Fibroblast of mammary gland (primary cell): ENCODE measurements at regions not wholly inside any gene's neighbourhood (a gene's known extent, or its start where the extent isn't known, plus 50 kb on each side); places are given as distances from the start of the nearest gene placed in this dataset.
"Not testable (repeated sequence)": the region's sequence is repeated elsewhere in the genome, so short reads cannot be mapped to it uniquely, and the experiment has no call there.

Experiments used
- DNase-seq: peaks from one replicate; pipeline ENCODE4 v3.0.0-alpha.2; 2010; ENCODE audit warnings: low read depth
- H3K4me3 ChIP-seq: 2 replicates; pipeline ENCODE4 v1.5.1; 2011; ENCODE audit warnings: low read depth, mild to moderate bottlenecking, low read length, moderate library complexity; ENCODE audit not compliant: control insufficient read depth
- CTCF ChIP-seq: conservative IDR thresholded peaks from 2 replicates; pipeline ENCODE4 v1.5.1; 2011; ENCODE audit warnings: low read depth, low read length, inconsistent platforms; ENCODE audit not compliant: control insufficient read depth, insufficient read depth

- no peak overlapping the region for H3K4me3 ChIP-seq
- DNase-seq = no peak
- no peak for TF ChIP-seq CTCF
These were observed 551.2 kb upstream of the TUSC1 start for GRCh38 chr9:26229324-26230054.

GRCh38 chr9:26228273-26228672, 550.0 kb upstream of the TUSC1 start:
- peak; percentile 15 for DNase-seq
- no peak overlapping the region for H3K4me3 ChIP-seq
- no peak for TF ChIP-seq CTCF

GRCh38 chr9:26221290-26221689, 543.0 kb upstream of the TUSC1 start:
- TF ChIP-seq CTCF = no peak
- no peak overlapping the region for H3K4me3 ChIP-seq
- no peak for DNase-seq

- H3K4me3 ChIP-seq = no peak overlapping the region
- no peak for TF ChIP-seq CTCF
- DNase-seq = no peak
These were observed 542.1 kb upstream of the TUSC1 start for GRCh38 chr9:26220367-26220766.

GRCh38 chr9:26219961-26220360, 541.7 kb upstream of the TUSC1 start:
- TF ChIP-seq CTCF = no peak
- DNase-seq = peak; percentile 28
- H3K4me3 ChIP-seq = no peak overlapping the region

- DNase-seq = no peak
- H3K4me3 ChIP-seq = no peak overlapping the region
- TF ChIP-seq CTCF = no peak
These were observed 538.5 kb upstream of the TUSC1 start for GRCh38 chr9:26216702-26217101.

GRCh38 chr9:26214713-26215444, 536.6 kb upstream of the TUSC1 start:
- H3K4me3 ChIP-seq, DNase-seq: not testable (repeated sequence)
